ENCODE measurements at regions not wholly inside any gene's neighbourhood (a gene's known extent, or its start where the extent isn't known, plus 50 kb on each side); places are given as distances from the start of the nearest gene placed in this dataset.
"Not testable (repeated sequence)": the region's sequence is repeated elsewhere in the genome, so short reads cannot be mapped to it uniquely, and the experiment has no call there.

GRCh38 chrX:122224137-122224536, 959.9 kb upstream of the GRIA3 start:
- not testable (repeated sequence) for TF ChIP-seq CTCF (IDR thresholded peaks at IDR 0.05); TP53 (CRISPR knock-in tag; IDR thresholded peaks at IDR 0.05); POLR2A (IDR thresholded peaks at IDR 0.05; ENCODE audit: low read length); CHD4 (IDR thresholded peaks at IDR 0.05; ENCODE audit: borderline replicate concordance); ELK1 (IDR thresholded peaks at IDR 0.05; ENCODE audit: low read depth, low read length)
- TF ChIP-seq, protein P1, sequence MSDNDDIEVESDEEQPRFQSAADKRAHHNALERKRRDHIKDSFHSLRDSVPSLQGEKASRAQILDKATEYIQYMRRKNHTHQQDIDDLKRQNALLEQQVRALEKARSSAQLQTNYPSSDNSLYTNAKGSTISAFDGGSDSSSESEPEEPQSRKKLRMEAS (IDR thresholded peaks at IDR 0.05), result not testable (repeated sequence)
